ENCODE measurements at regions not wholly inside any gene's neighbourhood (a gene's known extent, or its start where the extent isn't known, plus 50 kb on each side); places are given as distances from the start of the nearest gene placed in this dataset.

DNA sequence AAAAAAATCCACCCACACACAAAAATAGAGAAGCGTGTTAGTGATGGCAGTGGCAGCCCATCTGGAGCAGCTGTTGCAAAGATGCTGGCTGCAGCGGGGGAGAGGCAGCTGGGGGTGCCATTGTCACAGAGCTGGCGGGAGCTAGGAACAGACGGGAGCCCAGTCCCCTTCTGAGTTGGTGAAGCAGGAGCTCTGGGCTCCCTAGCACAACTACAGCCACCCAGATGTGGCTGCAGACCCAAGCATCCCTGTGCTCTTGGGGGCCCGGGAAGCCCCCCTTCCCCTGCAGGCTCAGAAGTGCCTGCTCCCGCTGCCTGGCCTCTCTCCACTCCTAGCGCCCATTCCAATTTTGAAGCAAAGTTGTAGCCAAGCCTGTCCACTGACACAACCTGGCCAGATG, 366.6 kb upstream of the MC4R start:
- CTCF ChIA-PET: no interaction called here
- Histone ChIP-seq H2AK9ac (replicated peaks; ENCODE audit: low read depth, low read length, poor library complexity) (no peak overlapping the region), H3K9ac (ENCODE audit: low read depth, low read length) (no peak overlapping the region), H2AFZ (replicated peaks; ENCODE audit: low read length, poor library complexity) (no peak overlapping the region), H3K18ac (ENCODE audit: low read depth, low read length) (no peak overlapping the region), H3K27ac (ENCODE audit: insufficient read depth, low read length) (no peak overlapping the region), H4K91ac (ENCODE audit: insufficient read depth, low read depth, low read length) (no peak overlapping the region), H3K4me1 (ENCODE audit: control insufficient read depth, insufficient read depth, low read length) (no peaks in the 10 kb centered on the region), H3K23ac (ENCODE audit: low read depth, low read length) (no peak overlapping the region), H3K56ac (ENCODE audit: extremely low read depth, insufficient read depth, low read length) (no peak overlapping the region), H3K79me1 (ENCODE audit: low read depth in 1 of 2, low read length in 2 of 2) (no peaks in the 10 kb centered on the region), H2BK120ac (ENCODE audit: low read depth, low read length) (no peak overlapping the region), H2BK15ac (ENCODE audit: low read depth, low read length) (no peak overlapping the region), H3K4me3 (ENCODE audit: insufficient read depth, low read depth, low read length) (no peak overlapping the region), H3K36me3 (ENCODE audit: control insufficient read depth, insufficient read depth, low read length) (no peaks in the 10 kb centered on the region), H3K14ac (replicated peaks; ENCODE audit: low read depth, low read length) (no peak overlapping the region), H4K20me1 (ENCODE audit: insufficient read depth, low read length) (no peaks in the 10 kb centered on the region), H2BK20ac (ENCODE audit: low read depth, low read length) (no peak overlapping the region), H2BK5ac (ENCODE audit: low read depth, low read length, poor library complexity, severe bottlenecking) (no peak overlapping the region), H2AK5ac (ENCODE audit: low read depth, low read length) (no peak overlapping the region), H4K5ac (ENCODE audit: low read depth, low read length) (no peak overlapping the region), H3K4me2 (ENCODE audit: low read depth, low read length) (no peak overlapping the region), H4K8ac (ENCODE audit: low read depth in 2 of 2, low read length in 2 of 2) (no peak overlapping the region), H3K9me3 (ENCODE audit: control insufficient read depth, insufficient read depth, low read length) (no peaks in the 10 kb centered on the region; the same call in none of the 2 replicates), H3K27me3 (ENCODE audit: control insufficient read depth, insufficient read depth, low read length) (no peaks in the 10 kb centered on the region), H3K4ac (ENCODE audit: low read depth, low read length) (no peak overlapping the region), H3K9me1 (ENCODE audit: insufficient read depth, low read length) (no peaks in the 10 kb centered on the region)
- POLR2A ChIA-PET (ENCODE audit: unreplicated experiment): no interaction called here
- dilution Hi-C loops (cut with HindIII; ENCODE audit: low sequenced_read_pairs, unreplicated experiment): no loop called here
- BruUV-seq (replicated peaks): no TSS peak
- TF ChIP-seq NFE2L2 (IDR thresholded peaks at IDR 0.05; ENCODE audit: low read depth, low read length) (no peak), MXI1 (IDR thresholded peaks at IDR 0.05; ENCODE audit: borderline replicate concordance, low read depth, low read length) (no peak), FOS (IDR thresholded peaks at IDR 0.05; ENCODE audit: low read depth, low read length) (no peak), CHD1 (IDR thresholded peaks at IDR 0.05; ENCODE audit: low read depth, low read length) (no peak)
- in situ Hi-C loops (cut with MboI; ENCODE audit: low sequenced_read_pairs): no loop called here
- intact Hi-C loops (cut with micrococcal nuclease): no loop called here
- ATAC-seq (ENCODE audit: low read depth) (no peak), DNase-seq (no peak)
- WGBS, 2 experiments (ENCODE audit: extremely low coverage in 2 of 2, insufficient read length in 1 of 2): no CpG with 5 or more reads among the region's 7 CpGs

All from IMR-90 (cell line).